Islet of Langerhans (tissue), 1 donor: ENCODE measurements at regions not wholly inside any gene's neighbourhood (a gene's known extent, or its start where the extent isn't known, plus 50 kb on each side); places are given as distances from the start of the nearest gene placed in this dataset.

Experiments
- FAIRE-seq: peaks from one replicate; lab custom pipeline; 2011; peaks lifted over from hg19 to GRCh38; lab: Jason Lieb, UNC

DNA sequence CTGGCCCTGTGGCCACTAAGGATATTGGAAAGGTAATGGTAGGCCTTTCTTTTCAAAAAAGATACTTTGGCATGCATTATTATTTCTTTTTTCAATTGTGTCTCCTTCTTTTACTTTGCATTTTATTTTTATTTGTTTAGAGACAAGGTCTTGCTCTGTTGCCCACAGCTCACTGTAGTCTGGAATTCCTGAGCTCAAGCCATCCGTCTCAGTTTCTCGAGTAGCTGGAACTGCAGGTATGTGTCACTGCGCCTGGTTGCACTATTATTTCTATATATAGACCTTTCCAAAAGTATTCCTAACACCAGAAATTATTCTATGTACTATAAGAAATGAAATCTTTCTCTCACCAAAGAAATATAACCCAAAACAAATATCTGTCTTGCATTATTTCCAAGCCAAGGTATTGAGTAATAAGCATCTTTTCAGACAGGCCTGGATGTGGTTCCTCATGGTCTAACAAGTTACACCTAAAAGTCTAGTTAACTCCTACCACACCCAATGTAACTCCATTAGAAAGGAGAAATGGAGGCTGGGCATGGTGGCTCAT, 500.8 kb upstream of the ANKRD30A start:
- no peak for FAIRE-seq

DNA sequence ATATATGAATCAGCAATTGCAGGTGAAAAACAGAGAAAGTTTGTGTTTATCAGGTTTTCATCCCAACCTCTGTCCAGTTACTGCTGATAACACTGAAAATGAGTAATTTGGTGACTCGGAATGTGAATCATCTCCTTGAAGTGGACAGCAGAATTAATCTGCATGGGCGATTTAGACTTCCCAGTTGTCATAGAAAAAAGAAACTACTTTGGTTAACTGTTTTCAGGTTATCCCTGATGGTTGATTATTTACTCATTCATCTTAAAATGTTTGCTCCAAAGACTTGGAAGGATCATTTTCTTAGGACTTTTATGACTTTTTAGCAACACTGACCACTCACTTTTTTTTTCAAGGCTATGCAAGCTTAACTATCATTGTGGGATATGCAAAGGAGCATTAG, 504.1 kb upstream of the ANKRD30A start:
- no peak for FAIRE-seq

DNA sequence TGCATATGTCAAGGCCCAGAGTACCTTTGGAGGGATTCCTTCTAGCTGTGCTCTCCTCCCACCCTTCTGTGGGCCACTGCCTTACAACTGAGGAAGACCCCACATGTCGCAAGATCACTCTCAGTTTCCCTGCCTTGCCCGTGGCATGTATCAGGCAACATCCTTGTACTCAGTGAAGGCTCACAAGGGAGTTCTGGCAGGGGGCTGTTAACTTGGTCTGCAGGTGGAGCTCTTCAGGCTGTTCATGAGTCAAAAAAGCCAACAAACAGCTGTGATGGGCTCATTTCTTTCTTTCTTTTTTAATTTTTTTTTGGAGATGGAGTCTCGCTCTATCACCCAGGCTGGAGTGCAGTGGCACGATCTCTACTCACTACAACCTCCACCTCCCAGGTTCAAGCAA, 513.0 kb upstream of the ANKRD30A start:
- FAIRE-seq, result no peak

DNA sequence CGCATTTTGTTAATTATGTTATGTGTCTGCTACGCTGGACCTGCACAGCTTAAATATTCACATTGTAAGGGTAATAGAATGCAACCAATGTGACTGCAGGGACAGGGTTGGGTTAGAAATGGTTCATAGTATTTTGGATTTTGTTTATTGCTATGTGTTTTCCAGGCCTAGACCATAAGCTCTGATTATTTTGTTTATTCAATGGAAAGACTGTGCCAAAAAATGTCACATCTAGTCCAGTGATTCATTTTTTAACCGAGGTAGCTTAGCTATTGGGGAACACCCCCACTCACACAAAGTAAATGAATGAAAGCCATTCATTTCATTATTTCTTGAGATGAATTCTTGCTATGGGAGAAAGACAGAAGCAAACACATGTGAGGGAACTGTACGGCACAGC, 516.5 kb upstream of the ANKRD30A start:
- no peak for FAIRE-seq

DNA sequence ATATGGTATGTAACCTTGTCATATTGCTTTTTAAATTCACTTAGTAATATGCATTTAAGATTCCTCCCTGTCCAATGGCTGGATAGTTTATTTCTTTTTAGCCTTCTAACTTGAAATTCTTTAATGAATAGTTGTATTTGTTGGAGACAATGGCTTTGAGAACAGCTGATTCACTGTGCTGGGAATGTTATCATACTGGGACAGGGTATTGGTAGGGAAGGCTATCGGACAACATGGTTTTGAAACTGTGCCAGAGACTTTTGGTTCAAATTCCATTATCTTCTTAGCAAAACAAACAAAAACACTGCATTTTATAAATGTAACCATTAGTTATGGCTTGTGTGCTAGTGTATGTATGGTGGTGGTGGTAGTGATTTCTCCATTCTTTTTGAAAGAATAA, 517.1 kb upstream of the ANKRD30A start:
- no peak for FAIRE-seq

DNA sequence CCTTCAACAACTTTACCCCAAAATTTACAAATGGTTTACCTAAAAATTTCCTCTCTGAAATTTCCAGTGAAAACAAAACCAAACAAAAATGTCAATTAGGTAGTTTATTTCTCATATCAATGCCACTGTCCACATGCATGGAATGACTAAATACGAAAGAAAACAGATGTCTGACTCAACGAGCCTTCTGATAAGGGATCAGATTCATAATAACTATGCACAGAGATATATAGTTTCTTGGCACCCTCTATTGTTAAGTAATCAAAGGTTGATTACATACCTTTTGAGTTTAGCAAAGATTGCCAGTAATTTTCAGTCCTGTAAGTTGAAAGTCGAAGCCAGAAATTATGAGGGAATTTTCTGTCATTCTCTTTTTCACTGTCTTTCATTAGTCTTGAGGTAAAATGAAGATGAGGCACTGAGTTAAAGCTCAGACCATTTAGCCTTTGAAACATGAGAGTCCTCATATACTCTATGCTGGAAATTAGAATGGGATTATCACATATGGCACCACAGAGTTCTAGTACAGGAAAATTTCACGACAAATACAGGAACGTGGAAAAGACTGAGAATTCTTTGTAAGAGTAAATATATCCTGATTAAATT, 519.1 kb upstream of the ANKRD30A start:
- no peak for FAIRE-seq

DNA sequence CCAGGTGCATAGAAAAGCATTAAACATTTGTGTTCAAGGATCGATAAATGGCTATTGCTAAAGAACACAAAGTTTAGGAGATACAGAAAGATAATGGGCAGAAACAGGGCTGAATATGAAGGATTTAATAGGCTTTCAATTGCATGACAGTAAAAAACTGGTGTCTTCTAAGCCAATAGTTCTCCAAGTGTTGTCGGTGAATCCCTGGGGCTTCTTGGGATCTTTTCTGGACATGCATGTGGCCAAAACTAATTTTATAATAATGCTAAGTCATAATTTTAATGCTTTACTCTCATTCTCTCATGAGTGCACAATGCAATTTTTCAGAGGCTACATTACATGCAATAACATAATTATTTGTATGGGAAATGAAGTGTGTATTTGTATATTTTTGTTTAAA, 521.1 kb upstream of the ANKRD30A start:
- FAIRE-seq, result no peak

DNA sequence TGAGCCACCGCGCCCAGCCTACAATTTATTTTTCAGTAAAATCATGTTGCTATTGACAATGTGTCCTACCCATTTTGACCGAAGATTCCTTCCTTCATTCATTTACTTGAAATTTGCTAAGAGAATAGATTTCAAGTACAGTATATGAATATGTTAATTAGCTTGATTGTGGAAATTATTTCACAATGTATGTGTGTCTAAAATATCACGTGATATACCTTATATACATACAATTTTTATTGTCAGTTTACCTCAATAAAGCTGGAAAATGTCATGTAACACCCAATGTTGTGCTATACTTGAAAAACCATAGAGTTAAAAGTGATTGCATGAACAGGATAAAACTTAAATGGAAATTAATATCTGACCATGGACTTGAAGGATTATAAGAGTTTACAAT, 521.7 kb upstream of the ANKRD30A start:
- no peak for FAIRE-seq

DNA sequence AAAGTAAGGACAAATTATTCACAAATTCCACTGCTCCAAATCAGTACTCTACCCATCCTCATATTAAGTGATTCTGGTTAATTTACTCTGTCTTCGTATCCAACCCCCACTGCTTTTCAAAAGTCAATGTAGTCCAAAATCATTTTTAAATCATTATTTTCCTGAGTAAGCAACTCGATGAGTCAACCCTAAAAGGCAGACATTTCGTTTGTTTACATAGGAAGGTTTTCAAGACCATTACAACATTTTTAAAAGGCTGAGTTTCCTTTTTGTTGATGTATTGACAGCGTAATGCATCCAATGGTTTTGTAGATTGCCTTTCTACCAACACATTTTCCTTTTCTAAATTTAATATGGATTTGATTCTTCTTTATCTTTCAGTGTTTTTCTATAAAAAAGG, 523.0 kb upstream of the ANKRD30A start:
- peak; percentile 99 for FAIRE-seq

DNA sequence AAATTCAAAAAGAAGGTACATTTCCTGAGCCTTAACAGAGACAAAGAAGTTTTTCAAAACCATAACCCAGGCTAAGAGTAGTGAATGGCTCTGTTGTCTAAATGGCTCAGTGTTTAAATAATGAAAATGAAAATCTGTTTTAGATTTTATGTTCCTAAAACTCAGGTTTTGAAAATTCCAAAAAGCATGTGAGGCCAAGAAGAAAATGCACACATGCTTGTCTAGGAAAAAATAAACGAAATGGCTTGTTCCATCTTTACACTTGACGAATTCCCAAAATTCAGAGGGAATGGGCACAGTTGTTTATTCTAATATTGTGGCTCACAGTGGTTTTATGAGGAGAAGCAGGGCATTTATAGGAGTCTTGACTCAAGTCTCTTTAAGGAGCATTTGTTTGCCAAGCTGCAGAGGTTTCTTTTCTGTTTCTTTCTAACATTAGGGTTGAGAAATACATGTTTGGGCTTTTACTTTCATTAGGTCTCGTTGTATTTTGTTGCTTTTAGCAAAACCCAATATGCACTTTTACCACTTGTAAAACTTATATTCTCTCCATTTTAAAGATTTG, 527.6 kb upstream of the ANKRD30A start:
- no peak for FAIRE-seq

DNA sequence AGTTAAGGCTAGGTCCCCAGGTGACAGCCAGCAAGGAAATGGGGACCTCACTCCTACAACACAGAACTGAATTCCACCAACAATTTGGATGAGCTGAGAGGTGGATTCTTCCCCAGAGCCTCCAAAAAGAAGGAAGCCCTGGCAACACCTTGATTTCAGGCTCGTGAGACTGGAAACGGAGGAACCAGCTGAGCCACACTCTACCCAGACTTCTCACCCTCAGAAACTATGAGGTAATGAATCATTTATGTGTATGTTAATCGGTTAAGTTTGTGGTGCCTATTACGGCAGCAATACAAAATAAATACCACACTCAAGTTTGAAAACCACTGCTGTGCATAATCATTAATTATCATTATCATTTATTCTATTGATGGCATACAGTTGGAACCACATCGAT, 532.4 kb upstream of the ANKRD30A start:
- FAIRE-seq, result no peak

DNA sequence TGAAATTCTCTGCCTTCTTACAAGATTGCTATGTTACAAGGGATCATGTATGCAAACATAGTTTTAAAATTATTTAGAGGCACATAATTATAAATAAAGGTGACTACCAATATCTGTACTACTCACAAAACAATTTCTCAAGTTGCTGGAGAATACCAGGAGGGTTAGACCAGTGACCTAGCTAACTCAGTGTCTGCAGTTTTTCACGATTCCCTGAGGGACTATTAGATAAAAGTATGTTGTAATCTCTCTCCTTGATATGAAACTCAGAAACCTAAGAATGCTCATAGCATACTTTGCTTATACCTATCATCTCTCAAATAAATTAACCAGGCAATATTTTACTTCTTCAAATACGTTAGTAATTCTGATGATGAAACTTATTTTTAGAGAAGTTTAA, 534.0 kb upstream of the ANKRD30A start:
- FAIRE-seq, result no peak

DNA sequence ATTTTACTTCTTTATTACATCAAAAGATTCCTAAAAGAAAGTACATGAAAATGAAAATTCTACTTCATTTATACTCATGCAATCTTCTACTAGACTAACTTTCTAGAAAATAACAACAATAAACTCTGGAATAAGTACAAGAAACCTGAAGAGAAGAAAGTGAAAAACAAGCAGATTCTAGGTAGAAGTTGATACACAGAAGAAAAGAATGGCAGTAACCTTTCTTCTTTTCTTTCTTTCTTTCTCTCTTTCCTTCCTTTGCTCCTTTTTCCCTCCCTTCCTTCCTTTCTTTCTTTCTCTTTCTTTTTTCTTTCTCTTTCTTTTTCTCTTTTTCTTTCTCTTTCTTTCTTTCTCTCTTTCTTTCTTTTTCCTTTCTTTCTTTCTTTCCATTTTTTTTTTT, 541.7 kb upstream of the ANKRD30A start:
- no peak for FAIRE-seq

DNA sequence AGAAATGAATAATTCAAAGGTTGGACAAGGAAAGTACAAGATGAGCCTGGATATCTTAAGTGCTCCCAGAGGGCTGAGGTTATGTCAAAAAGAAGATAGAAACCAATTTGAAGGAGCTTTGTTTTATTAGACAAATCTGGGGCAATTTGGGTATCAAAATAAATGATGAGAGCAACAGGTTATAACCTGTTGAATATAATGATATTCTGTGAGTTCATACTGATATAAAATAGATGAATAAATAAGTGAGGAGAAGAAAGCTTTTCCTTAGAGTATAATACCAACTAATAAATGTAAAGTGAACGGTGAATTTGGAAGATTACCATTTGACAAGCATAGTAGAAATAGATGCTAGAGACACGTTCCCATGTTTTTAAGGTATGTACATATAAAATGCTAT, 544.2 kb upstream of the ANKRD30A start:
- no peak for FAIRE-seq

DNA sequence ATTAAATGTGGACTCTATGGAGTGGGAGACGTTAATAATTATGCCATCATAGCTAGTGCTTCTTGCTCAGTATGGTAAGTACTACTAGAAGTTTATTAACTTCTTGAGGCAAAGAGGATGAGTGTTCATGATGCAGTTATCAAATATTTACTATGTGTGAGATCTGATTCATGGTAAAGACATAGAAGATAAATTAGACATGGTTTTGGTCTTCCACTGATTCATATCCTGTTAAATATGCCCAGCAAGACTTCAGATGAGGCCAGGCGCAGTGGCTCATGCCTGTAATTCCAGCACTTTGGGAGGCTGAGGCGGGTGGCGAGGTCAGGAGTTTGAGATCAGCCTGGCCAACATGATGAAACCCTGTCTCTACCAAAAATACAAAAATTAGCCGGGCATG, 547.1 kb upstream of the ANKRD30A start:
- FAIRE-seq, result no peak

DNA sequence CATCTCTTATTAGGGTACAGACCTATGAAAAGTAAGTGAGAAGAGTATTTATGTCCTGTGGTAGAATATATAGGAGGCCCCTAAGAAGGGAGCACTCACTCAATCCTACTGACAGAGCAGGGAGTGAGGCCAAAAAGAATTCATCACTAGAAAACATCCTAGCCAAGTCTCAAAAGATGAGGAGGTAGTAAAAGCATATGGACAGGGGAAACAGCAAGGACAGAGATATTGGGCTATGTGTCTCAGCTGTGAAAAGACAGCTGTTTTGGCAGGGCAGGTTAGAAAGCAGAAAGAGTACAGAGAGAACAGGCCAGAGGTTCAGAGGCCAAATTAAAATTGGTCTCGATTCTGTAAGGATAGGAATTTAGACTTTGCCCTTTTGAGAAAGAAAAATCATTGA, 548.3 kb upstream of the ANKRD30A start:
- FAIRE-seq, result no peak

DNA sequence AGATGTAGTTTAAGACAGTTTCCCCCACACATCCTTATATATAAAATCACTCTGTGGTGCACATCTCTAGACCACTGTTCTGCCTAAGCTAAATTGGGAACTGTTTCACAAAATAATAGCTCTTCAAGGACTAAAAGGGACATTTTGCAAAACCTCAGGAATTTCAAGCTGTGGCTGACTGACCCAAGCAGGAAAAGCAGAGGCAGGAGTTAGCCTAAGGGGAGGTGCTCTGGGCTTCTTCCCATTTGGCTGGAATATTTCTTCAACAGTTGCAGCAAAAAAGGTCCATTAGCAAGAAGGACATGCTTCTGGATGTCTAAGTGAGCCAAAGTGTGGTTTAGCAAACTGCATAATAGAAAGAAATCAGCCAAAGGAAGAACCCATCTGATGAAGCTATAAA, 551.2 kb upstream of the ANKRD30A start:
- no peak for FAIRE-seq

DNA sequence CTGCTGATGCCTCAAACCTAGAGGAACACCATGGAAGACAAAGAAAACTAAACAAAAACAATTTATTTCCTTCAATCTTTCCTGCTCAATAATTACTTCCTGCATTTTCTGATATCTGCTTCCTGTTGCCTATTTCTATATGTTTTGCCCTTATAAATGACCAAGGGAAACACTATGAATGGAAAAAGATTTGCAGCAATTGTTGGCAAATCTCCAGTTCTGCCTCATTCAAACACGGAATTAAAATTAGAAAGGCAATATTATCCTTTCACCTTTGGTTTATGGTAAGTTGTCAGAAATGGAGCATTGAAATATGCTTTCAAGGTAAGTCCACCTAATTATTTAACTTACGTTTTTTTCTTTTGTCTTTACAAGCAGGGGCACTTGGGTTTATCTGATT, 552.2 kb upstream of the ANKRD30A start:
- no peak for FAIRE-seq

DNA sequence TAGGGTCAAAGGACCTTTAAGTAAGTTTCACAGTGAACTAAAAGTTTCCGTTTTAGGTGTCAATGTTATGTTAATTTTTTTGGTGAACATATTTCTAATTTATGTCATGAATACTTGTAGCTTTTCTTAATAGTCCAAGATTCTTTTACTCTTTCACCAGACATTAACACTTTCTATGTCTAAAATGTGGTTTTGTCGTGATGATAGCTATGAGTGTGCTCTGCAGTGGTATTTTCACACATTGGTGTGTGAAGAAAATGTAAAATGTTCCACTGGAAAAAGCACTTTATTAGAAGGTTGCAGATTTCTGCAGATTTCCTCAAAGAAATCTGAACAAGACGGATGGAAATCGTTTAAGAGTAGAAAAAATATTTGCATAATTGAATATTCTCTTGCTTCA, 561.0 kb upstream of the ANKRD30A start:
- no peak for FAIRE-seq

DNA sequence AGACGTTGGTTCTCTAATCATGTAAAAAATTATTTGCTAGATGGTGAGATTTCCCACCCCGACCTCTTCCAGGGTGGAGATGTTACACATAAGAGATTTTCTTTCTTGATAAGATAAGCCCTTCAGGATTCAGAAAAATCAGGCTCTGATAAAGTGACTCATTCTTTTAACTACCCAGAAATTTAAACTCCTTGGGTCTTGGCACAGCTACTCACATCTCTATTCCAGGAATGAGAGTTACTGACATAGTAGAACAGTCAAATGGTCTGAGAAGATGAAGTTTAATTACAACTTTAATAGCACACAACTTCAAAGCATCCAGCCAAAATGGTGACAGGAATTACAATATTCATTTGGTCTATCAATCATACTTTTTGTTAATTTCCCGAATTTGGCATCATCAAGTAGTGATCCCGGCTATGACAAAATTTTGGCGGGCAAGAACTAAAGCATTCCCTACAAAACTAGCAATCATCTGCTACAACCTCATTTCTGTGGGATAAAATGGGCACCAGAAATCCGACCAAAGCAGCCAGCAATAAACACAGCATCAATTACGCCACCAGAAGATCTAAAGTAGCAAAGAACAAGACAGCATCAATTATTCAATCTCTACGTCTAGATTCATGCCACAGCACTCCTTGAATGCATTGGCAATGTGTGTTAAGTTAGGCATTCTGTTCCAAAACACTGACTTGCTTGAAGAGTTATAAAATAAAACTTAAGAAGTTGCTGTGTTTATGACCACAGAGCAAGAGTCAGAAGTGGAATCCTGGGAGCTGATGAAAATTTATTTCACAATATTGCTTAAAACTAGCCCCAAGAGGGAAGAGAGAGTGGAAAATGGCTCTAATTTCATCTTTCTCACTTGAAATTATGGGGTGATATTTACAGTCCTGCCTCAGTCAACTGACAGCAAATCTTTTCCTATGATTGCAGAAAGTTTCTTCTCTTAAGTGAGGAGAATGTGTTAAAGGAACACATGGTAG, 565.7 kb upstream of the ANKRD30A start:
- no peak for FAIRE-seq

DNA sequence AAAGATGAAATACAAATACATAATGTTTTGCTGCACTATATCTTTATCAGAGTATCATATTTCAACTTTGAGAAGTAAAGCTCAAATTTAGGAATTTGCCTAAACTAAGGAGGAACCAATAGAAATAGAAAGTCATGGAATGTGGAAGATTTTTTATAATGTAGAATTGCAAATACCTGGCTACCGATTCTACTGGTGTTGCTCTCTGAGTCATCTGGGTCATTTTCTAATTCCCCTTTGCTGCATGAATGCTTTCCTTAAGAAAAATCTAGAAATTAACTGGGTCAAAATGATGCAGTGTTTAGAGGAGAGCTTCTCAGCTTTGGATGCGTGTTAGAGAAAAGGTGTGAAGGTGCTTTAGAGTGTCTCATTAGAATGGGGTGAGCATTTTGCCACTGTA, 568.9 kb upstream of the ANKRD30A start:
- no peak for FAIRE-seq

DNA sequence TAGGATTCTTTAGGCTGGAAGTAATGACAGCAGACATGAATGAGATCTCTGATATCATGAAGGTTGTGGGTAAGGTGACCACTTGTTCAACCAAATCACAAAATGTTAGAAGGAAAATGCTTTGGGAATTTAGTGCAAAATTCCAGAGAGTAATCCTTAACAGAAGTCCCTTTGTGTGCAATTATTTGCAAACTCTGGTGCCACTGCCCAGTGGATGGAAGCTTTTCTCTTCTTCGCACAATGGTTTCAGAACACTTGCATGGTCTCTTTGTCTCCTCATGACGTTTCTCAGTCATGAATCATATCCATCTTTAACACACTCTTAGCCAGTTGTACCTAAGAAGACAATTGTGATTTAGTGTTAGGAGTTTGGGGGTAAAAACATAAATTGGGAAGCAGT, 570.4 kb upstream of the ANKRD30A start:
- FAIRE-seq, result no peak

DNA sequence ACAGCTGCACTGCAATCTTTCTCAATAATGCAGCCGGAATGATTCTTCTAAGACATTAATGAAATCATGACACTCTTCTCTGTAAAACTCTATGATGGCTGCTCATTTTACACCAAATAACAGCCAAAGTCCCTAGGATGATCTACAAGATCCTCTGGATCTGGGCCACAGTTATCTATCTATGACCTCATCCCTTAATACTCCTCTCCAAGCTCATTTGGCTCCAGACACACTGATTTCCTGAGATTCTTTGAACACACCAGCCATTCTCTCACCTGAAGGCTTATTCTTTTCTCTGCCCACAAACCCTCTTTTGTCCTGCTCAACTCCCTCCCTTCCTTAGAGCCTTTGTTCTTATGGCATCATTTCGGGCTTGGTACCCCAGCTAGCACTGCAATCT, 577.4 kb upstream of the ANKRD30A start:
- no peak for FAIRE-seq
